Keratinocyte (primary cell): ENCODE measurements at regions not wholly inside any gene's neighbourhood (a gene's known extent, or its start where the extent isn't known, plus 50 kb on each side); places are given as distances from the start of the nearest gene placed in this dataset.

Experiments
- DNase-seq: peaks from one replicate; pipeline ENCODE4 v3.0.0-alpha.2; 2011; ENCODE audit warnings: low read depth, missing footprints, low spot score
- FAIRE-seq: peaks from 2 replicates; lab custom pipeline; 2011; peaks lifted over from hg19 to GRCh38; lab: Jason Lieb, UNC
- H2AFZ ChIP-seq: 2 replicates; pipeline ENCODE4 v1.6.0; 2012; ENCODE audit warnings: low read length, control low read depth, inconsistent platforms; ENCODE audit not compliant: control insufficient read depth
- H3K27ac ChIP-seq: 2 replicates; pipeline ENCODE4 v1.5.1; 2011; ENCODE audit warnings: low read length; ENCODE audit not compliant: control insufficient read depth, insufficient read depth
- H3K27me3 ChIP-seq: 3 replicates; pipeline ENCODE4 v1.6.0; 2011; ENCODE audit warnings: low read length; ENCODE audit not compliant: control insufficient read depth, insufficient read depth; ENCODE audit errors: extremely low read depth
- H3K36me3 ChIP-seq, 2 experiments: 2 replicates in 1 of 2; 3 replicates in 1 of 2; pipeline ENCODE4 v1.5.1; 2011; ENCODE audit warnings: low read length in 2 of 2, mild to moderate bottlenecking in 1 of 2; ENCODE audit not compliant: control insufficient read depth in 2 of 2, insufficient read depth in 2 of 2; ENCODE audit errors: extremely low read depth in 1 of 2
- H3K4me1 ChIP-seq: 3 replicates; pipeline ENCODE4 v1.5.1; 2011; ENCODE audit warnings: low read length; ENCODE audit not compliant: control insufficient read depth, insufficient read depth; ENCODE audit errors: extremely low read depth
- H3K4me2 ChIP-seq: 3 replicates; pipeline ENCODE4 v1.6.0; 2011; ENCODE audit warnings: low read depth, low read length; ENCODE audit not compliant: control insufficient read depth, insufficient read depth; ENCODE audit errors: extremely low read depth
- H3K4me3 ChIP-seq, 3 experiments: fragments of 200-600 bp in 1 of 3; sonication (generic) in 1 of 3; 2 replicates in 2 of 3; 3 replicates in 1 of 3; pipeline ENCODE4 v1.5.1; 2011 to 2016; ENCODE audit warnings: low read length in 3 of 3, mild to moderate bottlenecking in 3 of 3, control low read depth in 2 of 3, inconsistent platforms in 1 of 3, low read depth in 1 of 3, mixed read lengths in 1 of 3, mixed run types in 1 of 3, moderate library complexity in 1 of 3; ENCODE audit not compliant: control insufficient read depth in 2 of 3, insufficient read depth in 2 of 3; ENCODE audit errors: extremely low read depth in 1 of 3
- H3K79me2 ChIP-seq: 2 replicates; pipeline ENCODE4 v1.6.0; 2012; ENCODE audit warnings: low read length; ENCODE audit not compliant: control insufficient read depth, insufficient read depth
- H3K9ac ChIP-seq: 3 replicates; pipeline ENCODE4 v1.6.0; 2011; ENCODE audit warnings: low read length; ENCODE audit not compliant: control insufficient read depth, insufficient read depth; ENCODE audit errors: extremely low read depth
- H3K9me1 ChIP-seq: 3 replicates; pipeline ENCODE4 v1.6.0; 2011; ENCODE audit warnings: low read length; ENCODE audit not compliant: control insufficient read depth, insufficient read depth; ENCODE audit errors: extremely low read depth
- H3K9me3 ChIP-seq: 2 replicates; pipeline ENCODE4 v1.5.1; 2012; ENCODE audit warnings: low read depth, low read length; ENCODE audit not compliant: control insufficient read depth
- H4K20me1 ChIP-seq: 3 replicates; pipeline ENCODE4 v1.6.0; 2011; ENCODE audit warnings: low read length; ENCODE audit not compliant: control insufficient read depth, insufficient read depth; ENCODE audit errors: extremely low read depth
- EZH2 ChIP-seq: IDR thresholded peaks from one replicate; pipeline ENCODE4 v1.6.1; 2012; ENCODE audit warnings: inconsistent platforms, mild to moderate bottlenecking, low read length, moderate library complexity
- dilution Hi-C: fragments of 300-500 bp; cut with MboI; formaldehyde crosslinking; loops from one replicate; pipeline ENCODE4 v1.7.0; 2020; ENCODE audit warnings: low sequenced_read_pairs; ENCODE audit not compliant: extremely low pct_ligation_motif_present
- TF ChIP-seq, protein P1 (sequence below), 3 experiments: IDR thresholded peaks in 1 of 3; conservative IDR thresholded peaks in 1 of 3; optimal IDR thresholded peaks in 1 of 3; 2 replicates in 2 of 3; 3 replicates in 1 of 3; pipeline versions ENCODE3 to v1.5.1; 2011; ENCODE audit warnings: low read length in 3 of 3, mild to moderate bottlenecking in 3 of 3, moderate library complexity in 2 of 3, control low read depth in 1 of 3, inconsistent platforms in 1 of 3; ENCODE audit not compliant: insufficient read depth in 2 of 3; ENCODE audit errors: extremely low read depth in 1 of 3

DNA sequence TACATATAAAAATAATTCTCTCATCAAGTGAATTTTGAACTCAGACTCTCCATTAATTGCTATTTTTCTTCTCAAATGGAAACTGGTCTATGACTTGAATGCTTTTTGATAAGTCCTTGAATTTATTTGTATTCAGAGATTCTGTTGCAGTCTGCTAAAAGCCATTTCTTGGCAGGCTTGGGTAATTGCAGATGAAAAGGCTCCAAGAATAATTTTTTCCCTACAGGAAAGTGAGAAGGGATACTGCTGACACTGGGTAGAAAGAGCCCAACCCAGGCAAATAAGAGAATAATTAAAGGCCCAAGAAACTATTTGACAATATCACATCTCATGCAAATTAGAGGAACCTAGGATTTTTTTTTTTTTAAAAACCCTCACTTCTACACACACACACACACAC is 246.5 kb upstream of the DDI1 start:
- no peaks in the 10 kb centered on the region for H4K20me1 ChIP-seq

DNA sequence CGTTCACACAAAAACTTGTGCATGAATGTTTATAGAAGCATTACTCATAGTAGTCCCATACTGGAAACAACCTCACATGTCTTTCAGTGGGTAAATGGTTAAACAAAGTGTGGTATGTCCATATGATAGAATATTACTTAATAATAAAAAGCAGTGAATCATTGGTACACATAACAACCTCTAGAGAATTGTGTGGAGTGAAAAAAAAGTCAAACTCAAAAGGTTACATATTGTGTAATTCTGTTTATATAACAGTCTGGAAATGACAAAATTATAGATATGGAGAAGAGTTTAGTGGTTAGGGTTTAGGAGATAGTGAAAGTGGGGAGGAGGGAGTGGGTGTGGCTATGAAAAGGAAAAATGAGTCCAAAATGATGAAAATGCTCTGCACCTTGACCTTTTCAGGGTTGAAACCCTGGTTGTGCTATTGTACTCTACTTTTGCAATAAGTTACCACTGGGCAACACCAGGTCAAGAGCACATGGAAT is 243.4 kb upstream of the DDI1 start:
- Histone ChIP-seq H3K27ac (no peak overlapping the region), H4K20me1 (no peaks in the 10 kb centered on the region), H3K79me2 (no peaks in the 10 kb centered on the region), H3K4me1 (no peaks in the 10 kb centered on the region), H3K9ac (no peak overlapping the region), H3K4me2 (no peak overlapping the region), H2AFZ (no peak overlapping the region), H3K27me3 (no peaks in the 10 kb centered on the region), H3K36me3 (no peaks in the 10 kb centered on the region), H3K9me1 (no peaks in the 10 kb centered on the region), H3K9me3 (no peaks in the 10 kb centered on the region), H3K4me3 (no peak overlapping the region)
- TF ChIP-seq, protein P1, sequence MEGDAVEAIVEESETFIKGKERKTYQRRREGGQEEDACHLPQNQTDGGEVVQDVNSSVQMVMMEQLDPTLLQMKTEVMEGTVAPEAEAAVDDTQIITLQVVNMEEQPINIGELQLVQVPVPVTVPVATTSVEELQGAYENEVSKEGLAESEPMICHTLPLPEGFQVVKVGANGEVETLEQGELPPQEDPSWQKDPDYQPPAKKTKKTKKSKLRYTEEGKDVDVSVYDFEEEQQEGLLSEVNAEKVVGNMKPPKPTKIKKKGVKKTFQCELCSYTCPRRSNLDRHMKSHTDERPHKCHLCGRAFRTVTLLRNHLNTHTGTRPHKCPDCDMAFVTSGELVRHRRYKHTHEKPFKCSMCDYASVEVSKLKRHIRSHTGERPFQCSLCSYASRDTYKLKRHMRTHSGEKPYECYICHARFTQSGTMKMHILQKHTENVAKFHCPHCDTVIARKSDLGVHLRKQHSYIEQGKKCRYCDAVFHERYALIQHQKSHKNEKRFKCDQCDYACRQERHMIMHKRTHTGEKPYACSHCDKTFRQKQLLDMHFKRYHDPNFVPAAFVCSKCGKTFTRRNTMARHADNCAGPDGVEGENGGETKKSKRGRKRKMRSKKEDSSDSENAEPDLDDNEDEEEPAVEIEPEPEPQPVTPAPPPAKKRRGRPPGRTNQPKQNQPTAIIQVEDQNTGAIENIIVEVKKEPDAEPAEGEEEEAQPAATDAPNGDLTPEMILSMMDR (optimal IDR thresholded peaks at IDR 0.05 in 1 of 3, IDR thresholded peaks at IDR 0.05 in 1 of 3, conservative IDR thresholded peaks at IDR 0.05 in 1 of 3; ENCODE audit: extremely low read depth in 1 of 3, insufficient read depth in 2 of 3, low read length in 3 of 3): no peak
- no peak for TF ChIP-seq EZH2
- no peak for DNase-seq
- FAIRE-seq: no peak
- dilution Hi-C loops: no loop called here

More for the DNA sequence above, 246.5 kb upstream of the DDI1 start:
- dilution Hi-C loops: no loop called here
- Histone ChIP-seq H3K9me1 (no peaks in the 10 kb centered on the region), H2AFZ (no peak overlapping the region), H3K36me3 (no peaks in the 10 kb centered on the region), H3K27me3 (no peaks in the 10 kb centered on the region), H3K4me3 (no peak overlapping the region), H3K9me3 (no peaks in the 10 kb centered on the region), H3K4me2 (no peak overlapping the region), H3K4me1 (no peaks in the 10 kb centered on the region), H3K27ac (no peak overlapping the region), H3K79me2 (no peaks in the 10 kb centered on the region), H3K9ac (no peak overlapping the region)
- DNase-seq (no peak), FAIRE-seq (no peak)
- TF ChIP-seq, protein P1 (optimal IDR thresholded peaks at IDR 0.05 in 1 of 3, IDR thresholded peaks at IDR 0.05 in 1 of 3, conservative IDR thresholded peaks at IDR 0.05 in 1 of 3; ENCODE audit: extremely low read depth in 1 of 3, insufficient read depth in 2 of 3, low read length in 3 of 3): no peak
- TF ChIP-seq EZH2: no peak
